Neural cell (in vitro differentiated cells): ENCODE measurements at regions not wholly inside any gene's neighbourhood (a gene's known extent, or its start where the extent isn't known, plus 50 kb on each side); places are given as distances from the start of the nearest gene placed in this dataset.

Experiments
- CTCF ChIP-seq: fragments of 450-650 bp; IDR thresholded peaks from 2 replicates; pipeline ENCODE4 v1.5.1; 2014; ENCODE audit warnings: antibody characterized with exemption, mild to moderate bottlenecking, moderate library complexity; ENCODE audit not compliant: poor library complexity, severe bottlenecking
- TF ChIP-seq, protein P1 (sequence below): IDR thresholded peaks from 2 replicates; pipeline ENCODE4 v1.6.1; 2012; ENCODE audit warnings: borderline replicate concordance

DNA sequence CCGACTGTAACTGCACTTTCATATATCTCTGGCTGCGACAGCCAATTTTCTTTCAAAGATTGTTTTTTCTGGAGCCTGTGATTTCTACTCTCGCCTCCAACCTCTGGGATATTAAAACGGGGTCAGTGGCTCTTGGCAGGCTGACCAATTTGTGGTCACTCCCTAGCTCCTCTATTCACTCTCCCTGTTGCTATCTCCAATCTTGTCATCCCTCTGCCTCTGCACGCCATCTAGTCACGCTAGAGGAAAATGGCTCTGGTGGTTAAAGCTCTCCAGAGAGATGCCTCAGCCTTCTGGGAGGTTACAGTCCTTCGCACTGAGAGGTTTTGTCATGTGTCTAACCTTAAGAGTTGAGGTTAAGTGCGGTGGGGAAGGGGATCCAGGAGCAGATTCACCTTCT lies 59.8 kb upstream of the CISTR start:
- no peak for TF ChIP-seq CTCF
- TF ChIP-seq, protein P1, sequence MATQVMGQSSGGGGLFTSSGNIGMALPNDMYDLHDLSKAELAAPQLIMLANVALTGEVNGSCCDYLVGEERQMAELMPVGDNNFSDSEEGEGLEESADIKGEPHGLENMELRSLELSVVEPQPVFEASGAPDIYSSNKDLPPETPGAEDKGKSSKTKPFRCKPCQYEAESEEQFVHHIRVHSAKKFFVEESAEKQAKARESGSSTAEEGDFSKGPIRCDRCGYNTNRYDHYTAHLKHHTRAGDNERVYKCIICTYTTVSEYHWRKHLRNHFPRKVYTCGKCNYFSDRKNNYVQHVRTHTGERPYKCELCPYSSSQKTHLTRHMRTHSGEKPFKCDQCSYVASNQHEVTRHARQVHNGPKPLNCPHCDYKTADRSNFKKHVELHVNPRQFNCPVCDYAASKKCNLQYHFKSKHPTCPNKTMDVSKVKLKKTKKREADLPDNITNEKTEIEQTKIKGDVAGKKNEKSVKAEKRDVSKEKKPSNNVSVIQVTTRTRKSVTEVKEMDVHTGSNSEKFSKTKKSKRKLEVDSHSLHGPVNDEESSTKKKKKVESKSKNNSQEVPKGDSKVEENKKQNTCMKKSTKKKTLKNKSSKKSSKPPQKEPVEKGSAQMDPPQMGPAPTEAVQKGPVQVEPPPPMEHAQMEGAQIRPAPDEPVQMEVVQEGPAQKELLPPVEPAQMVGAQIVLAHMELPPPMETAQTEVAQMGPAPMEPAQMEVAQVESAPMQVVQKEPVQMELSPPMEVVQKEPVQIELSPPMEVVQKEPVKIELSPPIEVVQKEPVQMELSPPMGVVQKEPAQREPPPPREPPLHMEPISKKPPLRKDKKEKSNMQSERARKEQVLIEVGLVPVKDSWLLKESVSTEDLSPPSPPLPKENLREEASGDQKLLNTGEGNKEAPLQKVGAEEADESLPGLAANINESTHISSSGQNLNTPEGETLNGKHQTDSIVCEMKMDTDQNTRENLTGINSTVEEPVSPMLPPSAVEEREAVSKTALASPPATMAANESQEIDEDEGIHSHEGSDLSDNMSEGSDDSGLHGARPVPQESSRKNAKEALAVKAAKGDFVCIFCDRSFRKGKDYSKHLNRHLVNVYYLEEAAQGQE = no peak
